SK-N-MC (cell line): ENCODE measurements at regions not wholly inside any gene's neighbourhood (a gene's known extent, or its start where the extent isn't known, plus 50 kb on each side); places are given as distances from the start of the nearest gene placed in this dataset.

Source experiments
- EZH2 ChIP-seq: fragments of 200-600 bp; sonication (generic); IDR thresholded peaks from one replicate; pipeline ENCODE4 v1.6.1; 2017; ENCODE audit warnings: antibody characterized with exemption
- POLR2AphosphoS5 ChIP-seq: IDR thresholded peaks from 2 replicates; pipeline ENCODE4 v1.6.1; 2012; ENCODE audit warnings: mild to moderate bottlenecking, low read depth, low read length, borderline replicate concordance

GRCh38 chr2:8171608-8172007 lies 510.2 kb upstream of the ID2 start:
- TF ChIP-seq EZH2 (no peak), POLR2AphosphoS5 (no peak)
